Hematopoietic multipotent progenitor cell treated with erythropoietin and hydrocortisone succinate and interleukin-3 and kit ligand, for 4 days (in vitro differentiated cells): ENCODE measurements at regions not wholly inside any gene's neighbourhood (a gene's known extent, or its start where the extent isn't known, plus 50 kb on each side); places are given as distances from the start of the nearest gene placed in this dataset.
A peak's percentile ranks its signal among the peaks of the same experiment; 100 is the strongest.

Experiments
- DNase-seq: peaks from one replicate; pipeline ENCODE4 v3.0.0-alpha.2; 2015

- DNase-seq = peak; percentile 32
These were observed 51.2 kb upstream of the UBR2 start for GRCh38 chr6:42512579-42512978.

DNA sequence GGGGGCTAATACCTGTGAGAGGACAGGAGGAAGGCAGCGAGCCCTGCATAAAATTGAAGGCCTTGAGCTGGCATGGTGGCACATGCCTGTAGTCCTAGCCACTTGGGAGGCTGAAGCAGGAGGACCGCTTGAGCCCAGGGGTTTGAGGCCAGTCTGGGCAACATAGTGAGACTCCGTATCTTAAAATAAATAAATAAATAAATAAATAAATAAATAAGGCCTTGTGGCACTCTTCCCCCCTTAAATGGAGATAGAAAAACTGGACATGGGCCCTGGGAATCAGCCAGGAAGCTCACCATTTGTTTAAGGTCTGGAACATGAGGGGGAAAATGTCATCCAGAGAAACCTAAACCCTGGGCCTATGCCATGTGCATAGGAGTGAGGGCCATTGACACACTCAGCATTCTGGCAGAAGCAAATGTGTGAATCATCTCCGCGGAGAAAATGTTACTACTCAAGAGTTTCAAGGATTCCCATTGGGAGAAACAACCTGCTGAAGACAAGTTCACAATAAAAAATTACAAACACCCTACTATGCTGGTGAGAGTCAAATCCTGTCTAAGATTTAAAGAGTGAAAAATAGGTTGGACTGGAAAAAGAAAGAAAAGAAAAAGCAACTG lies 51.9 kb upstream of the UBR2 start:
- DNase-seq = no peak

DNA sequence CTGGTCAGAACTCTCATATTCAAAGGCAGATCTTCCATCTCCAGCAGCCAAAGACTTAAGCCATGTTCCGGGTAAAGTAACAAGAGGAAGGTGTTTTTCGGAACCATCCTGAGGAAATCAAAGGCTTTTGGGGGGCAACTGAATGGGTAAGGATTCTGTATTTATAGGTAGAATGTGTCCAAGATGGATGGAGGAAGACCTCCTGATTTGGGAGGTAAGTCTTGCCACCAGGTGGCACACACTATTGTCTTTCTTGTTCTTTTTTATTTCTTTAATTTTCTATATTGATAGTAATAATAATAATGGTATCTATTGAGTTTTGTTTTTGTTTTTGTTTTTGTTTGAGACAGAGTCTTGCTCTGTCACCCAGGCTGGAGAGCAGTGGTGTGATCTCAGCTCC lies 53.0 kb upstream of the UBR2 start:
- DNase-seq = no peak

- no peak for DNase-seq
These were observed 54.1 kb upstream of the UBR2 start for GRCh38 chr6:42509765-42510164.

GRCh38 chr6:42509256-42509655 lies 54.6 kb upstream of the UBR2 start:
- no peak for DNase-seq

DNA sequence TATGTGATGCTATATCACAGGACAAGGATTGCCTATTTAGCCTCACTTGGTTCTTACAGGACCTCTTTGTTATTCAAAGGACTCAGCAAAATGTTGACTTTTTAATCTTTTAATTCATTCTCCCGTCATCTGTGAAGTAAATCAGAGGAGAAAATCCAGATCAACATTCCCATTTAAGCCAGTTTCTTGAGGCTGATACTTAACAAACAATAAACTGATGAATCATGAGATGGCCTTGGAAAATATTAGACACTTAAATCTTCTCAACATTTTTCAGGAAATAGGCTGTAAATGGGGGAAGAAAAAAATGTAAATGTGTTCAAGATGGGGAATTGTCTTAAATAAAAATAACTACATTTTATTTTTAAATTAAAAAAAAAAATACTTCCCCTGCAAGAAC lies 55.9 kb upstream of the UBR2 start:
- DNase-seq = no peak

DNA sequence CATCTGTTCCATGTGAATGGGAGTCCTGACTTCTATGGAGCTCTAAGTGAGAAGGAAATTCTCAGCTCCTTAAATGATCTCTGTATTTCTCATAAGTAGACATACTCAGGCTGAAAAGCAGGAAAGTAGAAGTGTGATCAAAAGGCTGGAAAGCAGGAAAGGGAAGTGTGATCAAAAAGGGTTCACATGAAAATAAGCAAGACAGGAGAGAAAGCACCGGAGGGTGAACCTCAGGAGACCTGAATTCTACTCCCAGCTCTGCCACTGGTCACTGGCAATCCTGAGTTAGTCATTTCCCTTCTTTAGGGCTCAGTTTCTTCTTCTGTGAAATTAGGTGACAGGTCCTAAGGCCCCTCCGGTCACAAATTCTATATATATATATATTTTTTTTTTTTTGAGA lies 55.5 kb upstream of the TRERF1 start:
- DNase-seq = no peak

GRCh38 chr6:42506070-42506469 lies 54.3 kb upstream of the TRERF1 start:
- no peak for DNase-seq

GRCh38 chr6:42505385-42505718 lies 53.6 kb upstream of the TRERF1 start:
- no peak for DNase-seq

GRCh38 chr6:42503894-42504293 lies 52.2 kb upstream of the TRERF1 start:
- no peak for DNase-seq

DNA sequence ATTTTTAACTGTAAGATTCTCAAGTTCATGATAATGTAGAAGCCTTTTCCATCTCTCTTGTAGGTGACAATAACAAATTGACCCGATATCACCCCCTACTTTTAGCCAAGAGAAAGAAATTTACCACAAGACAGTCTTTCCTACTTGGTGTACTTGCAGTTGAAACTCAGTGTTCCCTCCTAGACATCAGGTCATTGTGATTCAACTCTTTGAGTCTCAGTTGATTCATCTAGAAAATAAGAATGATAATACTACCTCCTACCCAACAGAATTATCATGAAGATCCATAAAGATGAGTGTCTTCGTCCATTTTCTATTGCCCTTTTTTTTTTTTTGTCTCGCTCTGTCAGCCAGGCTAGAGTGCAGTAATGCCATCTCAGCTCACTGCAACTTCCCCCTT lies 51.3 kb upstream of the TRERF1 start:
- no peak for DNase-seq

- no peak for DNase-seq
These were observed 50.4 kb upstream of the TRERF1 start for GRCh38 chr6:42502127-42502526.
